ENCODE measurements at regions not wholly inside any gene's neighbourhood (a gene's known extent, or its start where the extent isn't known, plus 50 kb on each side); places are given as distances from the start of the nearest gene placed in this dataset.
A peak's percentile ranks its signal among the peaks of the same experiment; 100 is the strongest.

DNA sequence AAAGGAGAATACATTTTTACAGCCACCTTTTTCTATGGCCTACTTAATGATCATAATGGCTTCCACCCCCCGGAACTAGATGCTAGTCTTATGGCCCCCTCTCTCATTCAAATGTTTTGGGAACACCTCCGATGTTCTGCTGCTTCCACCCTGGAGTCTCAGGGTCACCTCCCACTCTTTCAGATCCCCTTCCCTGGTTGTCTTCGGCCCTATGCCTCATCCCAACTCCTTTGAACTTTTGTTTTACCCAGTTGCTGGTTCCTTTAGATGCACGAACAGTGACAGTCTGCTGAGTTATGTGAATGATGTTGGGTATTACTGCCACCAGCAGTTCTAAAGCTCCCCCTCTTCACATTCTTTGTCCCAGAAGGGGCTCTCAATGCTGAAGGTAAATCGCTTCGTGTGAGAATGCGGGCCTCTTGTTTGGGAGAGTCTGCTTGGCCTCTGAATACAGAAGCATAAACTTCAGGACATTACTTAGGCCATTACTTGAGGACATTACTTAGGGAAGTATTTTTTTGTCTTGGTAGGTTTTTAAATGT lies 309.1 kb downstream of the SOX4 start:
- no peaks in the 10 kb centered on the region for H3K27me3 Mint-ChIP-seq
- H3K4me1 Mint-ChIP-seq (ENCODE audit: low read depth) = peaks cover 53% of the 10 kb centered on the region
- H3K4me3 Mint-ChIP-seq (ENCODE audit: low read depth) = no peak overlapping the region
- TF ChIP-seq, protein P1, sequence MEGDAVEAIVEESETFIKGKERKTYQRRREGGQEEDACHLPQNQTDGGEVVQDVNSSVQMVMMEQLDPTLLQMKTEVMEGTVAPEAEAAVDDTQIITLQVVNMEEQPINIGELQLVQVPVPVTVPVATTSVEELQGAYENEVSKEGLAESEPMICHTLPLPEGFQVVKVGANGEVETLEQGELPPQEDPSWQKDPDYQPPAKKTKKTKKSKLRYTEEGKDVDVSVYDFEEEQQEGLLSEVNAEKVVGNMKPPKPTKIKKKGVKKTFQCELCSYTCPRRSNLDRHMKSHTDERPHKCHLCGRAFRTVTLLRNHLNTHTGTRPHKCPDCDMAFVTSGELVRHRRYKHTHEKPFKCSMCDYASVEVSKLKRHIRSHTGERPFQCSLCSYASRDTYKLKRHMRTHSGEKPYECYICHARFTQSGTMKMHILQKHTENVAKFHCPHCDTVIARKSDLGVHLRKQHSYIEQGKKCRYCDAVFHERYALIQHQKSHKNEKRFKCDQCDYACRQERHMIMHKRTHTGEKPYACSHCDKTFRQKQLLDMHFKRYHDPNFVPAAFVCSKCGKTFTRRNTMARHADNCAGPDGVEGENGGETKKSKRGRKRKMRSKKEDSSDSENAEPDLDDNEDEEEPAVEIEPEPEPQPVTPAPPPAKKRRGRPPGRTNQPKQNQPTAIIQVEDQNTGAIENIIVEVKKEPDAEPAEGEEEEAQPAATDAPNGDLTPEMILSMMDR (IDR thresholded peaks at IDR 0.05; ENCODE audit: unreplicated experiment) = no peak
- H3K9me3 Mint-ChIP-seq (ENCODE audit: low read depth) = peaks cover 15% of the 10 kb centered on the region
- H3K36me3 Mint-ChIP-seq (ENCODE audit: insufficient read depth) = peaks cover 18% of the 10 kb centered on the region
- no peak for DNase-seq (ENCODE audit: low spot score, unreplicated experiment)
- H3K27ac Mint-ChIP-seq = peak overlapping the region; percentile 95

DNA sequence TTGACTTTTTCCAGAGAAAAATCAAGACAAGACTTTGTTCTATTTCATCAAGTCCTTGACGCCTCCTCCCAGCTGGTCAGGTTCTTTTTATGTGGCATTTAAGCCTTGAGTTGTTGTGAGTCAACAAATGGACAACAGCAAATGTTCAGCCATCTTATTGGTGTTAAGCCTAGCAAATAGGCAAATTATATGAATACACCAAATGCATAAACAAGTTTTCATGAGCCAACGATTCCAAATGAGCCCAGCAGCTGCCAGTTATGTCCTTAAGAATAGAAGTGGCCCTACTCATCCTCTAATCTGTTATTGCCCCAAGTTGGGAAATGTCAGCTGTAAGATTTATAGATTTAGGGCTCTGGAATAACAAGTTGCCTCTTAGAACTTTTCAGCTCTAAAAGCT lies 312.0 kb downstream of the SOX4 start:
- TF ChIP-seq, protein P1 (IDR thresholded peaks at IDR 0.05; ENCODE audit: unreplicated experiment) = no peak
- no peak for DNase-seq (ENCODE audit: low spot score, unreplicated experiment)
- H3K4me3 Mint-ChIP-seq (ENCODE audit: low read depth) = no peak overlapping the region
- H3K9me3 Mint-ChIP-seq (ENCODE audit: low read depth) = peaks cover under 1% of the 10 kb centered on the region
- H3K36me3 Mint-ChIP-seq (ENCODE audit: insufficient read depth) = peaks cover 8% of the 10 kb centered on the region
- no peak overlapping the region for H3K27ac Mint-ChIP-seq
- peaks cover 61% of the 10 kb centered on the region for H3K4me1 Mint-ChIP-seq (ENCODE audit: low read depth)
- no peaks in the 10 kb centered on the region for H3K27me3 Mint-ChIP-seq

DNA sequence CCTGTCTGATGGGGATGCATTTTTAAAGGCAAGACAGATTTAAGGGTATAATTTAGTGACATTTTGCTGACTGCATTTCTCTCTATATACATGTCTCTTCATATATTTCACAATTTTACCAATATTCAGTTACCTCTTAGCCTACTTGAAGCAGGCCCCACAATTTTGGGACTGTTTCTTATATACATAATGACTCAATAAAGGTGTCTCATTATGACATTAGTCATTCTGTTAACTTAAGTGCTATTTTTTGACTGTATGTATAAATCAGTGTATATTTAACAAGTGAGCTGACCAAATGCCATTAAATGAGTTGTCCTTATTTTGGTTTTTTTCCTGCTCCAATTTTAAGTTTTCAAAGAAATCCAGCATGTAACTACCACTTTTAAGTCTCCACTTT lies 313.3 kb downstream of the SOX4 start:
- no peak for DNase-seq (ENCODE audit: low spot score, unreplicated experiment)
- Mint-ChIP-seq H3K27ac (no peak overlapping the region), H3K27me3 (no peaks in the 10 kb centered on the region), H3K4me1 (ENCODE audit: low read depth) (peaks cover 71% of the 10 kb centered on the region), H3K4me3 (ENCODE audit: low read depth) (no peak overlapping the region), H3K9me3 (ENCODE audit: low read depth) (no peaks in the 10 kb centered on the region), H3K36me3 (ENCODE audit: insufficient read depth) (peaks cover 12% of the 10 kb centered on the region)
- TF ChIP-seq, protein P1 (IDR thresholded peaks at IDR 0.05; ENCODE audit: unreplicated experiment) = no peak

DNA sequence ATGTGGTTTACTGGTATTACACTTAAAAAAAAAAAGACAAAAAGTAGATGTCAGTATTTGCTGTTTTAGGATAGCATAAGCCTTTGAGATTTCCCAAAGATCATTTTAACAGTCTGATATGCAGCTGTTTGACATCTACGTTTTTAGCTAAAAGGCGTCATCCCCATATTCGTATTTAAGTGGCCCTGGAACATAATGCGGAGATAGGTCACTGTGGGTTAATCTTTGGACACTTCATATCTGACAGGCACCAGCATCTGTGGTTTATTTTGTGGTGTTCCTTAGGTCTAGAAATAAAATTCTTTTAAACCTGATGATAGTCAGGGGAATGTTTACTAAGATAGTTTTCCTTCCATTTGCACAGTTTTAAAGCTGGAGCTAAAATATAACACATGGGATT lies 313.7 kb downstream of the SOX4 start:
- Mint-ChIP-seq H3K27me3 (no peaks in the 10 kb centered on the region), H3K4me1 (ENCODE audit: low read depth) (peaks cover 75% of the 10 kb centered on the region), H3K9me3 (ENCODE audit: low read depth) (no peaks in the 10 kb centered on the region), H3K27ac (peak overlapping the region; percentile 17), H3K36me3 (ENCODE audit: insufficient read depth) (peaks cover 14% of the 10 kb centered on the region), H3K4me3 (ENCODE audit: low read depth) (no peak overlapping the region)
- no peak for DNase-seq (ENCODE audit: low spot score, unreplicated experiment)
- TF ChIP-seq, protein P1 (IDR thresholded peaks at IDR 0.05; ENCODE audit: unreplicated experiment) = no peak

DNA sequence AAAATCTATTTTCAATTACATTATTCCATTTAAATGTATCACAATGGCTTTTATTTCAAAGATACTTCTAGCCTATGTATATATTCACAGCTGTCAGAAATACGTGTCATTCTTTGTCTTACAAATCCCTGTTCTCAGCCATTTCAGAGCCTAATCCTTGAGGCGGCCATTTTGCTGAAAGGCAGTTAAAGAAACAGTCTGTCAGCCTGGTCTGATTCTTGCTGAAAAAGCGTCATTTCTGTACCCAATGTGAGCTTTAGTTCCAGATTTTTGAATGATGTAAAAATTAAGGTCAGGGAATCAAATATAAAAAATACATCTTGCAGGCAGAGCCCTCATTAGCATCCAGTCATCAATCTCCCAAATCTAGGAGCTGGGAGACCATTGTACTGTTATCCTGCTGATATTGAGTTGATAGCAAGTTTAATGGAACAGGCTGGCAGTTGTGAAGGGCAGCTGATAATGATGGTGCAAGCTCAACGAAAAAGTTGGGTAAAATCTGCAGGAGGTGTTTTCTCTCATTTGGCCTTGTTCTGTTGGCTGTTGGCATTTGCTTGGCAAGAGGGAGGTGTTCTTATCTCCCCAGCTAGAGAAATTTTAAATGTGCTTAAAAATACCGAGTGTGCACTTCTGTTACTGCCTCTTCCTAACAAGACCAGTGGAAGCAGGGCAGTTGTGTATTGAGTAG lies 314.8 kb downstream of the SOX4 start:
- Mint-ChIP-seq H3K4me3 (ENCODE audit: low read depth) (no peak overlapping the region), H3K9me3 (ENCODE audit: low read depth) (no peaks in the 10 kb centered on the region), H3K27me3 (no peaks in the 10 kb centered on the region), H3K27ac (peak overlapping the region; percentile 70), H3K36me3 (ENCODE audit: insufficient read depth) (peaks cover 17% of the 10 kb centered on the region), H3K4me1 (ENCODE audit: low read depth) (peaks cover 69% of the 10 kb centered on the region)
- TF ChIP-seq, protein P1 (IDR thresholded peaks at IDR 0.05; ENCODE audit: unreplicated experiment) = no peak
- DNase-seq (ENCODE audit: low spot score, unreplicated experiment) = no peak
